ENCODE measurements at regions not wholly inside any gene's neighbourhood (a gene's known extent, or its start where the extent isn't known, plus 50 kb on each side); places are given as distances from the start of the nearest gene placed in this dataset.

DNA sequence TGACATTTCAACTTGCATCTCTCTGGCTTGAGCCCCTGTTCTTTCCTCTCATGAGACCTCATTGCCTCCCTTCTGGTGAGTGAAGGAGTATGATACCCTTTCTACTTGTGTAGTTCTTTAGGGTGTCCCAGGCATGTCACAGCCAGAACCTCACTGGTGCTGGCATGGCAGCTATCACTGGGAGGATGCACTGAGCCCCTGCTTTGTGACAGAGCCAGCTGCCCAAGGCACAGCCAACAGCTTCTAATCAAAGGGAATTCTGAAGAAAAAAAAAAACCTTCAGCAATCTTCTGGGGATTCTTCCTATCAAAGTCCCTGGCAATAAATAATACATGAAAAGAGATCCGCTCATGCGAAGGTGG, 652.6 kb upstream of the KLF4 start:
- H3K27me3 ChIP-seq = no peaks in the 10 kb centered on the region
- no peaks in the 10 kb centered on the region for H3K9me3 ChIP-seq (ENCODE audit: low read depth)
- H2AFZ ChIP-seq = no peak overlapping the region
- H3K27ac ChIP-seq = peak overlapping the region; percentile 63
- no peak overlapping the region for H3K4me3 ChIP-seq
- 82% methylated on average over 2 of the region's 2 CpGs for WGBS (ENCODE audit: low lambda C conversion rate, missing lambda C conversion rate)
- DNase-seq (ENCODE audit: low spot score) = no peak
- no peaks in the 10 kb centered on the region for H3K9me2 ChIP-seq (replicated peaks; ENCODE audit: insufficient read depth)
- no peak for TF ChIP-seq EZH2phosphoT487 (IDR thresholded peaks at IDR 0.05; ENCODE audit: low read depth, severe bottlenecking, unreplicated experiment)
- TF ChIP-seq, protein P1, sequence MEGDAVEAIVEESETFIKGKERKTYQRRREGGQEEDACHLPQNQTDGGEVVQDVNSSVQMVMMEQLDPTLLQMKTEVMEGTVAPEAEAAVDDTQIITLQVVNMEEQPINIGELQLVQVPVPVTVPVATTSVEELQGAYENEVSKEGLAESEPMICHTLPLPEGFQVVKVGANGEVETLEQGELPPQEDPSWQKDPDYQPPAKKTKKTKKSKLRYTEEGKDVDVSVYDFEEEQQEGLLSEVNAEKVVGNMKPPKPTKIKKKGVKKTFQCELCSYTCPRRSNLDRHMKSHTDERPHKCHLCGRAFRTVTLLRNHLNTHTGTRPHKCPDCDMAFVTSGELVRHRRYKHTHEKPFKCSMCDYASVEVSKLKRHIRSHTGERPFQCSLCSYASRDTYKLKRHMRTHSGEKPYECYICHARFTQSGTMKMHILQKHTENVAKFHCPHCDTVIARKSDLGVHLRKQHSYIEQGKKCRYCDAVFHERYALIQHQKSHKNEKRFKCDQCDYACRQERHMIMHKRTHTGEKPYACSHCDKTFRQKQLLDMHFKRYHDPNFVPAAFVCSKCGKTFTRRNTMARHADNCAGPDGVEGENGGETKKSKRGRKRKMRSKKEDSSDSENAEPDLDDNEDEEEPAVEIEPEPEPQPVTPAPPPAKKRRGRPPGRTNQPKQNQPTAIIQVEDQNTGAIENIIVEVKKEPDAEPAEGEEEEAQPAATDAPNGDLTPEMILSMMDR (IDR thresholded peaks at IDR 0.05; ENCODE audit: poor library complexity) = no peak
- no peak for TF ChIP-seq EZH2 (IDR thresholded peaks at IDR 0.05; ENCODE audit: borderline replicate concordance)
- no peaks in the 10 kb centered on the region for H3K36me3 ChIP-seq (replicated peaks; ENCODE audit: insufficient read depth, low read depth)
- H3K79me2 ChIP-seq = no peaks in the 10 kb centered on the region
- peaks cover 17% of the 10 kb centered on the region for H3K4me1 ChIP-seq (ENCODE audit: insufficient read depth)
- H4K20me1 ChIP-seq (ENCODE audit: insufficient read depth, poor library complexity, severe bottlenecking) = no peaks in the 10 kb centered on the region
- H3K4me2 ChIP-seq = peak overlapping the region; percentile 48

- H3K79me2 ChIP-seq = no peaks in the 10 kb centered on the region
- H3K9me3 ChIP-seq (ENCODE audit: low read depth) = no peaks in the 10 kb centered on the region
- no peaks in the 10 kb centered on the region for H3K36me3 ChIP-seq (replicated peaks; ENCODE audit: insufficient read depth, low read depth)
- whole genome bisulfite sequencing (ENCODE audit: low lambda C conversion rate, missing lambda C conversion rate) = 87% methylated on average over 2 of the region's 2 CpGs
- TF ChIP-seq EZH2 (IDR thresholded peaks at IDR 0.05; ENCODE audit: borderline replicate concordance) = no peak
- TF ChIP-seq EZH2phosphoT487 (IDR thresholded peaks at IDR 0.05; ENCODE audit: low read depth, severe bottlenecking, unreplicated experiment) = no peak
- TF ChIP-seq, protein P1 (IDR thresholded peaks at IDR 0.05; ENCODE audit: poor library complexity) = no peak
- no peak overlapping the region for H3K4me3 ChIP-seq
- H3K9me2 ChIP-seq (replicated peaks; ENCODE audit: insufficient read depth) = no peaks in the 10 kb centered on the region
- H3K27me3 ChIP-seq = no peaks in the 10 kb centered on the region
- H3K4me1 ChIP-seq (ENCODE audit: insufficient read depth) = peaks cover 17% of the 10 kb centered on the region
- H3K4me2 ChIP-seq = no peak overlapping the region
- DNase-seq (ENCODE audit: low spot score) = no peak
- no peaks in the 10 kb centered on the region for H4K20me1 ChIP-seq (ENCODE audit: insufficient read depth, poor library complexity, severe bottlenecking)
- H2AFZ ChIP-seq = no peak overlapping the region
- H3K27ac ChIP-seq = no peak overlapping the region
These were observed 650.3 kb upstream of the KLF4 start for GRCh38 chr9:108139900-108140299.

DNA sequence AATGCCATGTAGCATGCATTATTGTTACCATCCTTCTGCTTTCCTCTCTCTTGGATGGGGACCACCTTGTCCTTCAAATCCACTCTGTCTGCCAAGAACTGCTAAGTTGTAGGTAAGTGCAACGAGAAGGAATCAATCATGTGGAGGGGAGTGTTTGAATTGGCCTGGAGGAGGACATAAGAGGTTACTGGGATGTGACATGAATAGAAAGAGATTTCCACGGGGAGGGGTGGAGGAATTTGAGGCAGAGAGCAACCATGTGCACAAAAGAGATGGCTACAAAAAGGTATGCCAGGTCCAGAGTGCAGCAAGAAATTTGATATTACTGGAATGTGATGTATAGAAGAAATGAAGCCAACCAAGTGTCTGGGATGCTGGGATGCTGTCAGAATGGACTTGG, 648.9 kb upstream of the KLF4 start:
- no peak overlapping the region for H3K27ac ChIP-seq
- WGBS (ENCODE audit: low lambda C conversion rate, missing lambda C conversion rate) = 61% methylated on average over 2 of the region's 2 CpGs
- H2AFZ ChIP-seq = no peak overlapping the region
- H3K36me3 ChIP-seq (replicated peaks; ENCODE audit: insufficient read depth, low read depth) = no peaks in the 10 kb centered on the region
- no peaks in the 10 kb centered on the region for H3K9me2 ChIP-seq (replicated peaks; ENCODE audit: insufficient read depth)
- H3K4me1 ChIP-seq (ENCODE audit: insufficient read depth) = peaks cover 17% of the 10 kb centered on the region
- no peak for DNase-seq (ENCODE audit: low spot score)
- H3K9me3 ChIP-seq (ENCODE audit: low read depth) = no peaks in the 10 kb centered on the region
- no peaks in the 10 kb centered on the region for H4K20me1 ChIP-seq (ENCODE audit: insufficient read depth, poor library complexity, severe bottlenecking)
- no peaks in the 10 kb centered on the region for H3K79me2 ChIP-seq
- H3K27me3 ChIP-seq = no peaks in the 10 kb centered on the region
- TF ChIP-seq, protein P1 (IDR thresholded peaks at IDR 0.05; ENCODE audit: poor library complexity) = no peak
- no peak overlapping the region for H3K4me2 ChIP-seq
- H3K4me3 ChIP-seq = no peak overlapping the region

GRCh38 chr9:108136656-108137055, 647.1 kb upstream of the KLF4 start:
- Histone ChIP-seq H3K4me1 (ENCODE audit: insufficient read depth) (peaks cover 1% of the 10 kb centered on the region), H3K4me3 (no peak overlapping the region), H3K9me3 (ENCODE audit: low read depth) (no peaks in the 10 kb centered on the region), H3K79me2 (no peaks in the 10 kb centered on the region), H3K4me2 (no peak overlapping the region), H3K36me3 (replicated peaks; ENCODE audit: insufficient read depth, low read depth) (no peaks in the 10 kb centered on the region), H3K27ac (no peak overlapping the region), H4K20me1 (ENCODE audit: insufficient read depth, poor library complexity, severe bottlenecking) (no peaks in the 10 kb centered on the region), H3K9me2 (replicated peaks; ENCODE audit: insufficient read depth) (no peaks in the 10 kb centered on the region), H3K27me3 (no peaks in the 10 kb centered on the region), H2AFZ (no peak overlapping the region)
- TF ChIP-seq, protein P1 (IDR thresholded peaks at IDR 0.05; ENCODE audit: poor library complexity) = no peak
- TF ChIP-seq EZH2 (IDR thresholded peaks at IDR 0.05; ENCODE audit: borderline replicate concordance) (no peak), EZH2phosphoT487 (IDR thresholded peaks at IDR 0.05; ENCODE audit: low read depth, severe bottlenecking, unreplicated experiment) (no peak)
- 55% methylated on average over 1 of the region's 1 CpG for WGBS (ENCODE audit: low lambda C conversion rate, missing lambda C conversion rate)
- no peak for DNase-seq (ENCODE audit: low spot score)
